HepG2 (cell line): ENCODE measurements at regions not wholly inside any gene's neighbourhood (a gene's known extent, or its start where the extent isn't known, plus 50 kb on each side); places are given as distances from the start of the nearest gene placed in this dataset.

ENCODE experiments used
- BRD4 ChIP-seq: sonication (generic); formaldehyde crosslinking; IDR thresholded peaks from 2 replicates; pipeline ENCODE4 v1.4.0; 2020; ENCODE audit warnings: missing genetic modification reagents
- KLF9 ChIP-seq: IDR thresholded peaks from 2 replicates; pipeline ENCODE4 v1.6.1; 2016; ENCODE audit warnings: low read depth
- MIER2 ChIP-seq: IDR thresholded peaks from 2 replicates; pipeline ENCODE4 v1.6.1; 2016; ENCODE audit warnings: missing biosample characterization, missing genetic modification reagents
- REL ChIP-seq: sonication (generic); formaldehyde crosslinking; conservative IDR thresholded peaks from 2 replicates; pipeline ENCODE4 v1.8.0; 2022; ENCODE audit warnings: mild to moderate bottlenecking, missing genetic modification reagents, moderate library complexity
- TF ChIP-seq, protein P1 (sequence below): IDR thresholded peaks from 2 replicates; pipeline ENCODE4 v1.4.0; 2020; ENCODE audit warnings: mild to moderate bottlenecking, missing genetic modification reagents
- TF ChIP-seq, protein P2 (sequence below): sonication (generic); formaldehyde crosslinking; IDR thresholded peaks from 2 replicates; pipeline ENCODE4 v1.4.0; 2020; ENCODE audit warnings: mild to moderate bottlenecking, missing genetic modification reagents
- TF ChIP-seq, protein P3 (sequence below): sonication (generic); formaldehyde crosslinking; IDR thresholded peaks from 2 replicates; pipeline ENCODE4 v1.5.0; 2020; ENCODE audit warnings: mild to moderate bottlenecking, missing genetic modification reagents, moderate library complexity
- TF ChIP-seq, protein P4 (sequence below): sonication (generic); formaldehyde crosslinking; IDR thresholded peaks from 2 replicates; pipeline ENCODE4 v1.8.1; 2022; ENCODE audit warnings: mild to moderate bottlenecking, missing genetic modification reagents
- TF ChIP-seq, protein P5 (sequence below): sonication (generic); formaldehyde crosslinking; IDR thresholded peaks from 2 replicates; pipeline ENCODE4 v1.8.1; 2023; ENCODE audit warnings: mild to moderate bottlenecking, moderate library complexity, missing genetic modification reagents

DNA sequence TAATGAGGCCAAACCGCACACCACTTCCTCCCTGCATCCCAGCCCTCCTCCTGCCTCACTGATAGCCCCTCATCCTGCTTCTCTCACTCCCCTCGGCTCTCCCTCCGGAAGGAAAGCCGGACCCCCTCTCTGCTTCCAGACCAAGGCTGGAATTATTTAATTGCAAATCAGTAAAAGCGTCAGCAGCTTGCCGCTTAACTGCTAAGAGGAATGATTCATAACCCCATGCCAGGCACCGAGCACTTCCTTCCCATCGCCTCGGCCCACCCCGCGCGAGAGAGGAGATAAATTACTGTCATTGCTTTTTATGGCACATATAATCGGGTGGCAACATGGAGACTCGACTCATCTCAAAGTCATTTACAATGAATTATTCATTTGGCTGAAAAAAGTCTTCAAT is 77.3 kb downstream of the UBIAD1 start (continued):
- TF ChIP-seq, protein P1, sequence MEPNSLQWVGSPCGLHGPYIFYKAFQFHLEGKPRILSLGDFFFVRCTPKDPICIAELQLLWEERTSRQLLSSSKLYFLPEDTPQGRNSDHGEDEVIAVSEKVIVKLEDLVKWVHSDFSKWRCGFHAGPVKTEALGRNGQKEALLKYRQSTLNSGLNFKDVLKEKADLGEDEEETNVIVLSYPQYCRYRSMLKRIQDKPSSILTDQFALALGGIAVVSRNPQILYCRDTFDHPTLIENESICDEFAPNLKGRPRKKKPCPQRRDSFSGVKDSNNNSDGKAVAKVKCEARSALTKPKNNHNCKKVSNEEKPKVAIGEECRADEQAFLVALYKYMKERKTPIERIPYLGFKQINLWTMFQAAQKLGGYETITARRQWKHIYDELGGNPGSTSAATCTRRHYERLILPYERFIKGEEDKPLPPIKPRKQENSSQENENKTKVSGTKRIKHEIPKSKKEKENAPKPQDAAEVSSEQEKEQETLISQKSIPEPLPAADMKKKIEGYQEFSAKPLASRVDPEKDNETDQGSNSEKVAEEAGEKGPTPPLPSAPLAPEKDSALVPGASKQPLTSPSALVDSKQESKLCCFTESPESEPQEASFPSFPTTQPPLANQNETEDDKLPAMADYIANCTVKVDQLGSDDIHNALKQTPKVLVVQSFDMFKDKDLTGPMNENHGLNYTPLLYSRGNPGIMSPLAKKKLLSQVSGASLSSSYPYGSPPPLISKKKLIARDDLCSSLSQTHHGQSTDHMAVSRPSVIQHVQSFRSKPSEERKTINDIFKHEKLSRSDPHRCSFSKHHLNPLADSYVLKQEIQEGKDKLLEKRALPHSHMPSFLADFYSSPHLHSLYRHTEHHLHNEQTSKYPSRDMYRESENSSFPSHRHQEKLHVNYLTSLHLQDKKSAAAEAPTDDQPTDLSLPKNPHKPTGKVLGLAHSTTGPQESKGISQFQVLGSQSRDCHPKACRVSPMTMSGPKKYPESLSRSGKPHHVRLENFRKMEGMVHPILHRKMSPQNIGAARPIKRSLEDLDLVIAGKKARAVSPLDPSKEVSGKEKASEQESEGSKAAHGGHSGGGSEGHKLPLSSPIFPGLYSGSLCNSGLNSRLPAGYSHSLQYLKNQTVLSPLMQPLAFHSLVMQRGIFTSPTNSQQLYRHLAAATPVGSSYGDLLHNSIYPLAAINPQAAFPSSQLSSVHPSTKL = no peak
- no peak for TF ChIP-seq MIER2 (CRISPR knock-in tag)
- TF ChIP-seq, protein P2, sequence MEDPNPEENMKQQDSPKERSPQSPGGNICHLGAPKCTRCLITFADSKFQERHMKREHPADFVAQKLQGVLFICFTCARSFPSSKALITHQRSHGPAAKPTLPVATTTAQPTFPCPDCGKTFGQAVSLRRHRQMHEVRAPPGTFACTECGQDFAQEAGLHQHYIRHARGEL (CRISPR knock-in tag) = no peak
- TF ChIP-seq, protein P3, sequence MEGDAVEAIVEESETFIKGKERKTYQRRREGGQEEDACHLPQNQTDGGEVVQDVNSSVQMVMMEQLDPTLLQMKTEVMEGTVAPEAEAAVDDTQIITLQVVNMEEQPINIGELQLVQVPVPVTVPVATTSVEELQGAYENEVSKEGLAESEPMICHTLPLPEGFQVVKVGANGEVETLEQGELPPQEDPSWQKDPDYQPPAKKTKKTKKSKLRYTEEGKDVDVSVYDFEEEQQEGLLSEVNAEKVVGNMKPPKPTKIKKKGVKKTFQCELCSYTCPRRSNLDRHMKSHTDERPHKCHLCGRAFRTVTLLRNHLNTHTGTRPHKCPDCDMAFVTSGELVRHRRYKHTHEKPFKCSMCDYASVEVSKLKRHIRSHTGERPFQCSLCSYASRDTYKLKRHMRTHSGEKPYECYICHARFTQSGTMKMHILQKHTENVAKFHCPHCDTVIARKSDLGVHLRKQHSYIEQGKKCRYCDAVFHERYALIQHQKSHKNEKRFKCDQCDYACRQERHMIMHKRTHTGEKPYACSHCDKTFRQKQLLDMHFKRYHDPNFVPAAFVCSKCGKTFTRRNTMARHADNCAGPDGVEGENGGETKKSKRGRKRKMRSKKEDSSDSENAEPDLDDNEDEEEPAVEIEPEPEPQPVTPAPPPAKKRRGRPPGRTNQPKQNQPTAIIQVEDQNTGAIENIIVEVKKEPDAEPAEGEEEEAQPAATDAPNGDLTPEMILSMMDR = no peak
- TF ChIP-seq, protein P4, sequence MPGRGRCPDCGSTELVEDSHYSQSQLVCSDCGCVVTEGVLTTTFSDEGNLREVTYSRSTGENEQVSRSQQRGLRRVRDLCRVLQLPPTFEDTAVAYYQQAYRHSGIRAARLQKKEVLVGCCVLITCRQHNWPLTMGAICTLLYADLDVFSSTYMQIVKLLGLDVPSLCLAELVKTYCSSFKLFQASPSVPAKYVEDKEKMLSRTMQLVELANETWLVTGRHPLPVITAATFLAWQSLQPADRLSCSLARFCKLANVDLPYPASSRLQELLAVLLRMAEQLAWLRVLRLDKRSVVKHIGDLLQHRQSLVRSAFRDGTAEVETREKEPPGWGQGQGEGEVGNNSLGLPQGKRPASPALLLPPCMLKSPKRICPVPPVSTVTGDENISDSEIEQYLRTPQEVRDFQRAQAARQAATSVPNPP (CRISPR knock-in tag) = no peak
- TF ChIP-seq BRD4 (CRISPR knock-in tag) = no peak
- TF ChIP-seq, protein P5, sequence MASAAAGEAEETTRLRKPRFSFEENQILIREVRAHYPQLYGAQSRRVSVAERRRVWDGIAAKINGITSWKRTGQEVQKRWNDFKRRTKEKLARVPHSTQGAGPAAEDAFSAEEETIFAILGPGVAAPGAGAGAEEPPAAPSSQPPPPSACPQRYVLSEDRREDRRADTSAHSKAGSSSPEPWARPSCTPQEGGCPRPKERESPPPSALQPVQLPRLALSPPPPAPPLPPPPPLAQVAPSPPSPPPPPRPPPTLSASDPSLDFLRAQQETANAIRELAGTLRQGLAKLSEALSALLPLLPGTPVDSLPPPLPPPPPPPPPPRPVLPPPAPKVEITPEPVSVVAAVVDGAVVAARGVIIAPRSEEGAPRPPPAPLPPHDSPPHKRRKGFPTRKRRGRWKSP (CRISPR knock-in tag) = no peak
- no peak for TF ChIP-seq REL
- no peak for TF ChIP-seq KLF9
